Occipital lobe (tissue), 1 donor: ENCODE measurements at regions not wholly inside any gene's neighbourhood (a gene's known extent, or its start where the extent isn't known, plus 50 kb on each side); places are given as distances from the start of the nearest gene placed in this dataset.

Source experiments
- DNase-seq: peaks from one replicate; lab custom pipeline; 2025; lab: John Stamatoyannopoulos, UW

DNA sequence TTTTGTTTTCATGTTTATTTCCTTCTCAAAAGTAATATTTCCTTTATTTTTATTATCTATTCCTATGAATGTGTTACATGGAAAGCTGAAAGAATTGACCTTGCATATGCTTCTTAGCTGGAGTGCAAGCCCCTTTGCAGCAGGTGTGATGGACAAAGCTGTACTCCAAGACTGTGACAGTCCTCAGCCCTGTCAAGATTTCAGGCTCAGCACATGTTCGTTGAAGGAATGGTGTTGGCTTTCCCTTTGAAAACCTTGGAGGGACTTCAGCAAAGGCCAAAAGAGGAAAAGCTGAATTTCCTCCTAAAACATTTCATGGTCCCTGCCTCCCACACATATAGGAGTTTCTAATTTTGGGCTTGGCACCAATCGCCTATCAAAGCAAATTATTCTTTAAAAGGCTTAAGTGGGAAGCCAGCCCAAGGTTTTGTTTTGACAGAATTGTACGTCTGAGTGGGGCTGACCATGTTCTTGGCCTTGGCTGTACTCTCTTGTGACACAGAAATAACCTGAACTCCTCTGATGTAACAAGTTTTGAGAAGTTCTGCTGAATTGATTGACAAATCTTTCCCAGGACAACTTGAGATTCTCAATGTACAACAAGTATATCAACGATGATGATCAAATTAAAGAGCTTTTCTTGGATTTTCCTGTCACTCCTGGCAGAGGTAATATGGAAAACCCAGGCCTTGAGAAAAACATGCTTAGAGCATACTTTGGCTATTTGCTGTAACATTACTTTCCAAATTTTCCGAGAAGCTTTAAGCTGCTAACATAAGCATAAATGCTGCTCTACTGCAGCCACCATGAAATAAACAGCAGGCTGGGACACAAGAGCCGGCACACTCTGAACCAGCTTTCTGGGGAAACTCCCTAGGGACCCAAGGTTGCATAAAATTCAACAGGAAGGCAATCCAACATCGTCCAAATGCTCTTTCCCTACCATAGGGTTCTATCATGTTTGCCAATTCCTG, 135.7 kb upstream of the ZNF648 start:
- DNase-seq: no peak

DNA sequence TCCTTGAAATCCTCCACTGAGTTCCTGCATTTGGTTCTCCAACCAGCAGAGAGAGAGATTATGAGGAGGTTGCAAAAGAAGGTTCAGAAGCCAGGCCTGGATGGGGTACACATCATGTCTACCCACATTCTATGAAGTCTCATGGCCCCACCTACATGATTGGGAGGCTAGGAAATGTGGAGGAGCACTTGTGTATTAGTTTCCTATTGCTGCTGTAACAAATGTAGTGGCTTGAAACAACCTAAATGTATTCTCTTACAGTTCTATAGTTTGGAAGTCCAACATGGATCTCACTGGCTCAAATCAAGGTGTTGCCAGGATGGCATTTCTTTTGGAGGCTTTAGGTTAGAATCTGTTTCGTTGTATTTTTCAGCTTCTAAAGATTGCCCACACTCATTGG, 134.2 kb upstream of the ZNF648 start:
- no peak for DNase-seq

DNA sequence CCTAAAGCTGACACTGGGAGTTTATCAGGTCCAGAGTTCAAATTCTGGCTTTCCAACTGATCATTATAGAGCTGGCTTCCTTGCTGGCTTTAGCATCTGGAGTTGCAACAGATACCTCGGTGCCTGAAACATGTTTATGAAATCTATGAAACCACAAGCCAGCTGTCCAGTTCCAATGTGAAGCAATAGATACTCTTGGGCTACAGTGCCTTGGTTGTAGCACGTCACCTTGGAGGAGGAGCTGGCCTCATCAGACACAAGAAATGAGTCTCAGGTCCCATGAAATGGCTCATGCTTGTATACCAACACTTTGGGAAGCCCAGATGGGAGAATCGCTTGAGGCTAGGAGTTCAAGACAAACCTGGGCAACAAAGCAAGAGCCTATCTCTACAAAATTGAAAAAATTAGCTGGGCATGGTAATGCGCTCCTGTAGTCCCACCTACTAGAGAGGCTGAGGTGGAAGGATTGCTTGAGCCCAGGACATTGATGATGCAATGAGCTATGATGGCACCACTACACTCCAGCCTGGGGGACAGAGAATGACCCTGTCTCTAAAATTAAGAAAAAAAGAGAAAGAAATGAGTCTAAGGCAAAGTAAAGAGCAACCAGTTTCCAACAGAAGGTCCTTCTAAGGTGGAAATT, 132.5 kb upstream of the ZNF648 start:
- DNase-seq: no peak

DNA sequence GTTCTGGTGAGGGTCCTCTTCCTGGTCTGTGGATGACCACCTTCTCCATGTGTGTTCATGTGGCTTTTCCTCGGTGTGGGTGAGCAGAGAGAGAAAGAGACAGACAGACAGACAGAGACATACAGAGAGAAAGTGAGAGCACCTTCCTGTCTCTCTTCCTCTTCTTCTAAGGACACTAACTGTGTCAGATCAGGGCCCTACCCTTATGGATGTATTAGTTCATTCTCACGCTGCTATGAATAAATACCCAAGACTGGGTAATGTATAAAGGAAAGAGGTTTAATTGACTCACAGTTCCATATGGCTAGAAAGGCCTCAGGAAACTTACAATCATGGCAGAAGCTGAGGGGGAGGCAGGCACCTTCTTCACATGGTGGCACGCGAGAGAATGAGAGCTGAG, 131.5 kb upstream of the ZNF648 start:
- DNase-seq: no peak

DNA sequence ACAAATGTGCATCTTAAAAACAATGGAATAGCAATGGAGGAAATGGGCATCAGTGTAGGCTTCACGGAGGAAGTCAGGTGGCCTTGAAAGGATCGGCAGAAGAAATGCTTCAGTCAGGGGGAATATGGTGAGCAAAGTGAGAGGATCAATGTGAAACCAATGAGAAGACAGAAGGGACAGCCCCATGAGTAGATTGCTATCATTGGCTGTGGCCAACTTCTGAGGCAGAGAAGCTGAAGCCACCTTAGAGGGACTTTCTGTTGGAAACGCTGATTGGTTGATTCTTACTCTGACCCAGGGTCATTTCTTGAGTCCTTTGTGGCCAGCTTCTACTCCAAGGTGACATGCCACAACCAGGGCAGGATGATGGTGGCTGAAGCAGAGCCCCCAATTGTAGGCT, 130.7 kb upstream of the ZNF648 start:
- DNase-seq: no peak

DNA sequence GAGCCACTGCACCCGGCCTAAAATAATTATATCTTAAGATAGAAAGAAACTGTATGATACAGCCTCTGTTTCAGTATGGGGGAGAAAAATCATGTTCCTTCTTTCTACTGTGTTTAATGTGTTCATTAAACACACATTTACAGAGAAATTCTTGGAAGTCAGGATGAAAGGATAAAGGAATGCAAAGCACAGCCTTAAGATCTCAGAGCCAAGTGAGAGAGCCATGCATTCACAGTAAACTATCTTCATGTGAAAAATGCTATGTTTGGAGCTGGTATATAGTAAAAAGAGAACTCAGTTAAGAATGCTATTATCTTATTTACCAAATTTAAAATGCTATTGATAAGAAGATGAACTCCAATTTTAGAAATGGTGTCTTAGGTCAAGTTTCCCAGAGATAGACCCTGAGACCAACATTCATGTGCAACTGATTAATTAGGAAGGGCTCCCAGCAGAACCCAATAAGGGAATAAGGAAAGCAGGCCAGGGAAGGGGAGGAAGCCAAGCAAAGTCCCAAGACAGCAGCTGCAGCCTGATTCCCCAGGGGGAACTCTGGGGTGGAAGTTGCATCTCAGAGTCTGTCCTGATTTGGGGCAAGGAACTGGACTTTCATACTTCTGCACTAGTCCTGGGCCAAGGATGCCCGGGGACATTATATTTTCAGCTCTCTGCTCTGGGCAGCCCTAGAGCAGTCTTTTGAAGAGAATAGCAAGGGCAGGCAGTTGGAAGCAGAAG, 130.0 kb upstream of the ZNF648 start:
- no peak for DNase-seq

DNA sequence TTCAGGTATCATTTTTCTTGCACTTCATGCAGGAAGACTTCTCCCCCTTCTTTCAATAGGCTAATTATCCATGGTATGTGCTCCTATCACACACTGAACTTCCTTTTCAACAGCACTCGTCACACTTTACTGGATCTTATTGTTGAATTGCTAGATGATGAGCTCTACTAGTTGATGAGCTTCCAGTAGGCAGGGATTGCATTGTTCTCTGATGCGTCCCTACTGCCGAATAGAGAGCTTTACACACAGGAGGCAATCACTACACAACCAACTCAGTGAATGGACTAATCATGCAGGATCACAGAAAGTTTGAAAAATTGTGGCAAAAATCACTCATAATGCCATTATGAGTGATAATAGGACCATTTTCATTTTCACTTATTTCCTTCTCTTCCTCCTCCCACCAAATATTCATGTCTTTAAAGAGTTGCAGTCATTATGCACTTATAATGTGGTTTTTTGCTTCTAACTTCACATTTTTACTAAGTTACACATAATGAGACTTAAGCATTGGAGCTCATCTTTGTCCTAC, 128.1 kb upstream of the ZNF648 start:
- no peak for DNase-seq

DNA sequence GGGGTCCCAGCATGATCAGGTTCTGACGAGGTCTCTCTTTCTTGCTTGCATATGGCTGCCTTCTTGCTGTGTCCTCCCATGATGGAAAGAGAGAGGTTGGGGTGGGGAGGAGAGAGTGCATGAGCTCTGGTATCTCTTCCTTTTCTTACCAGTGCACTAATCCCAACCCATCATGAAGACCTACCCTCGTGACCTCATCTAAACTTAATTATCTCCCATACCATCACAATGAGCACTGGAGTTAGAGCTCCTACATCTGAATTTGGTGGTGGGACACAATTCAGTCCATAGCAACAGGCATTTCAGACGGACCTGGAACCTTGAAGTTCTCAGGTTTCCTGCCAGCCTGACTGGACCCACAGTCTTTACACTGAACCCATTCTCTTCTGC, 125.2 kb upstream of the ZNF648 start:
- no peak for DNase-seq

DNA sequence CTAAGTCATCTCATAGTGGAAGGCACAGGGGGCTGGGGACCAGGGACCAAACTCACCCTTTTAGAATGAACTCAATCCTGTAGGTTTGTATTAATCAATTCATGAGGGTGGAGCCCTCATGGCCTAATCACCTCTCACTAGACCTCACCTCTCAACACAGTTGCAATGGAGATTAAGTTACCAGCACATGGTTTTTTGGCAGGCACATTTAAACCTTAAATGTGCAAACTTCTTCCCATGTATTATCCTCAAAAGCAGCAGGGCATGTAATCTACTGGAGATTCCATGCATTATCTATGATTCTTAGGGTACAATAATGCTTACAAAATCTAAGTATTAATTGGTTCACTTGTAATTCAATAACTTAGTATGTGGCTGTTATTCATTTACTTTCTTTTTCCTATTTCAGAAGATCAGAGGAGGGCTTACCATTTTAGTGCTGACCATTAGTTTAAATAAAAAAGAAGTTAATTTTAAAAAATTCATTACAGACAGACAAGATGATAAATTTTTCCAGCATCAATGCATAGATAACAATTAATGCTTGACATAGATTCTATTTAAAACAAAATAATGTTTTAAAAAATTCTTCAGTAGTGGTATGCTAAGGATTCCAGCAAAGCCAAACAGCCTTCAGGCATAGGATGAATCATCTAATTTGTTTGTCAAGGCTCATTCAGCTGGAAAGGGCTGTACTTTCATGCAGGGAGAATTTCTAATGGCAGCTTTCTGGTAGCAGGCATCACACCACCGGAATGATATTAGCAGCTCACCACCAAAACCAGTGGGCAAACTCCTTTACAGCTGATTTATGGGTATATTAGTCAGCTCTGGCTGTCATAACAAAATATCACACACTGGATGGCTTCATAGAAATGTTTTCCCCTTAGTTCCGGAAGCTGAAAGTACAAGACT, 124.6 kb upstream of the ZNF648 start:
- no peak for DNase-seq

DNA sequence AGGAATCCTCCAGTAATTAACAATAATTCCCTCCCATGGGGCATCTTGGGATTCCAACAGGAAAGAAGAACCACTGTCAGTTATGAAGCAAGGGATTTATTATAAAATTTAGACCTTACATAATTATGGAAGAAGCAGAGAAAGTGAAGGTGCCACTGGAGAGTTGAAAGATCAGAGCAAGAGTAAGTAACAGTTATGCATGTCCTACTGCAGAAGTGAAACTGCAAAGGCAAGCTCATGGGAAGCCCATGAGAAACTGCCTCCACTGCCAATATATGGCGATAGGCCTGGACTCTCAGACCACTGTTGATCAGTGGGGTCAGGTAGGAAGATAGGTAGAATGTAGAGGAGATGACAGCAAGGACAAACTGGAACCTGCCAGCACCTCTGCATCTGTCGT, 123.6 kb upstream of the ZNF648 start:
- no peak for DNase-seq

DNA sequence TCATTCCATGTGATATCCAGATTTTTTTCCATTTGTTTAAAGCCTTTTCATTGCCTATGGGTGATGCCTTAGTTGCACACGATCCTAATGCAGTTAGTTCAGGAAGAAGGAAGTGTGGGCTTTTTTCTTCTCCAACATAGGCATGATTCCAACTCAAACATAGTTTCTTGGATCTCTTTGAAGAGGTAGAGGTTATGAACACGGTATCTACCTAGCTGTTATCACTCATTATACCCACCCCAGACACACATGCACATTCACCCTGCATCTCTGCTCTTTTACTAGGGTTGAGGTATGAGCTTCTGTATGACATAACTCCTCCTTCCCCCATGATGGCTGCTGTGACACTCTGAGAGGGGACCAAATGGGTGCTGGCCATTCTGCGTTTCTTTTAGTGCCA, 122.1 kb upstream of the ZNF648 start:
- DNase-seq: no peak

DNA sequence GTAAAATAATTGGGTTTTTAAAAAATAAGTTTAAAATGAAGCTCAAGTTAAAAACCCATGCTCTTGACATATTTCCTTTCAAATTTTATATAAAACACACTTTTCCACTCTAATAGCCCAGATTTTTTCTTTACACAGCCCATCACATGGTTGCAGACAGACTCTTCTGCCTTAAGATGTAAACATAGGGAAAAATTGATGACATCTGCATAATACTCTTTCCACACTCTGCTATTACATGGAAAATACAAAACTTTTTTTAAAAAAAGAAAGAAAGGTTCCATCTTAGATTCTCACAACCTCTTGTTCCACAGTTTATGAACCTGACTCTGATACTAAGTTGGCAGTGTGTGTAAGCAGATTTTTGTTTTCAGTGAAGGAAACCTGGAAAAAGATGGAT, 120.8 kb upstream of the ZNF648 start:
- no peak for DNase-seq

DNA sequence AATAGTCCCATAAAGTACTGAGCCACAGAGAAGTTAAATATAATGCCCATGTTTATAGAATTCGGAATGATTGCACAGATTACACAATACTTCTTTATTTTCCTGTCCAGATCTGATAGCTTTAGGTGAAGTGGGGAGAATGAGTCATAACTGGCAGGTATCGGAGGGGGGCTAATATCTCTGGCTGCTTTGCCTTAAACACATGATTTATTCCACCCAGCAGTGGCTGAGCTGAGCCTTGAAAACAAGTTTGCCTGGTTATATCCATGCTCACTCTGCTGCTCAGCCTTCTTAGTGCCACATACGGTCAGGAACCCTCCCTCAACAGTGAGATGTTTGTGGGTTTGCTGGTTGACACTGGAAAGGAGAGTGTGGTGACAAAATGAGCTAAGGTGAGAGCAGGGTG, 119.7 kb upstream of the ZNF648 start:
- DNase-seq: no peak

DNA sequence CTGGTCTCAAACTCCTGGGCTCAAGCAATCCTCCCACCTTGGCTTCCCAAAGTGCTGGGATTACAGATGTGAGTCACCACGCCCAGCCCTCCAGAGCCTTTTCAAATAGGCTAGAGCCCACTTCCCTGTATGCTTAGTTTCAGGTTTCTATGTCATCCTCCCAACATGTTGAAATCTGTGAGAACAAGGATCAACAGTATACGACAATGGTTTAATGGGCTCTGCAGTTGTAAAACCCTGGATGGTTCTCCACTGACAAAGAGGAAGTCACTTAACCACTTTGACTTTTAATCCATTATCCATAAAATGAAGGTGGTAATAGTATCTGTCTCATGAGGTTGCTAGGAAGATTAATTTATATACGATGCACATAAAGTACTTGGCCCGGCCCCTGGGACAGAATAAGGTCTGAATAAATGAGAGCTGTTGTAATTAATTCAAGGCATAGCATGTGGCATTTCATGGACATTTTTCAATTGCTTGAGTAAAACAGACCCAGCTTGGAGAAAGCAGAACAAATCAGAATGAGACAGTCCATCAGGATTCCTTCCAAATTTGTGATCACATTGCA, 113.9 kb upstream of the ZNF648 start:
- DNase-seq: no peak

DNA sequence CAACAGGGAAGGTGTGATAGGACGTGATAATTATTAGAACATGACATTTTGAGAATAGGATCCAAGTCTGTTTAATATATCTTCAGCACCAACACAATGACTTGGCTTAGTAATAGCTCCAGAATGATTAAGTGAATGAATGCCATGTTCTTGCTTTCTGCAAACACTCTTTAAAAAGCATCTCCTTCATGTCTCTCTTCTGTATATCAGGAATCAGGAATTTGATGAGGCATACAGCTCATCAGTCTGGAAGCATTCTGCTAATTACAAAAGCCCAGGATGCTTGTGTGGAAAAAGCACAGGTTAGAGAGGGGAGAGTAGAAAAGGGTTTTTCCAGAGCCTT, 113.0 kb upstream of the ZNF648 start:
- no peak for DNase-seq

DNA sequence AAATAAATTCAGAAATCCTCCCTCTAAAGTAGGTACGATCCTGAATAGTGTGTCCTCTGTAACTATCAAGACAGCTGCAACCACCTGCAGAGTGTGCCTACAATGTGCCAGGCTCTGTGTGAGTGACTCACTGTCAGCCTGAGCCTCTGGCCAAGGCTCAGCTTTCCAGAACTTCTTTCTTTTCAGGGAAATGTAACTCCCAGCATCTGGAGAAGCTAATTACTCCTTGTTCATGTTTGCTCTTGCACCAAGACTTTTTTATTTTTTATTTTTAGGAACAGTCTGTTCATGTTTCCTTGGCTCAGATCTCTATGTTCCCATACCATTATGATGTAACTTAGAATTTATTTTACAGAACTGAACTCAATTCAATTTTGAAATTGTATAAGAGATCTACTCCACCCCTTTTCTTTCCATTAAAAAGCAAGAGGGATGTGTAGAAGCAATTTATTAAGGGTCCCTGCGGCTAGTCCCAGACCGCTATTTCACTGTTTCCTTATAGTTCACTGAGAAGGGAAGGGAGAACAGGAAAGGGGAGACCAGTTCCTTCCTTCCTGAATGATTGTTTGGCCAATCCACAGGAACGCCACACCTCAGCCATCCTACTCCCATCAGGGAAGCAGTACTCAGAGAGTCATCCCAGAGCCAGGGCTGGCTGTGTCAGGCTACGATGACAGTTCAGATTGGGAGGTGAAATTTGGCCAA, 112.4 kb upstream of the ZNF648 start:
- DNase-seq: peak; percentile 60

DNA sequence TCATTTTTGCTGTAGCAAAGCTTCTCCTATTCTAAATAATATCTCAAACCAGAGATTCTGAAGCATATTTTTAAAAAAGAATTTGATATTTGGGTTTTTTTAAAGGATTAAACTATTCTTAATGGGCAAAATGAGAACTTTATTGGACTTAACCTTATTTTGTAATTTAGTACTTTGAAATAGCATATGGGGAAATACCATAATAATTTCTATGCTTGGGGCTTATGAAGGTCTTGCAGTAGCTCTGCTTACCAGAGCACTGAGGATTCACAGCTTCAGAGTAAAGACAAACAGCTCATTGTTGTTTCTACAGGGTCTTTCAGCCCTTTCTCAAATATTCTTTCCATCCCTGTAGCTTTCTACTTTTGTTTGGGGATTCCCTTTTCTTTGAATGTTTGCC, 111.2 kb upstream of the ZNF648 start:
- no peak for DNase-seq

DNA sequence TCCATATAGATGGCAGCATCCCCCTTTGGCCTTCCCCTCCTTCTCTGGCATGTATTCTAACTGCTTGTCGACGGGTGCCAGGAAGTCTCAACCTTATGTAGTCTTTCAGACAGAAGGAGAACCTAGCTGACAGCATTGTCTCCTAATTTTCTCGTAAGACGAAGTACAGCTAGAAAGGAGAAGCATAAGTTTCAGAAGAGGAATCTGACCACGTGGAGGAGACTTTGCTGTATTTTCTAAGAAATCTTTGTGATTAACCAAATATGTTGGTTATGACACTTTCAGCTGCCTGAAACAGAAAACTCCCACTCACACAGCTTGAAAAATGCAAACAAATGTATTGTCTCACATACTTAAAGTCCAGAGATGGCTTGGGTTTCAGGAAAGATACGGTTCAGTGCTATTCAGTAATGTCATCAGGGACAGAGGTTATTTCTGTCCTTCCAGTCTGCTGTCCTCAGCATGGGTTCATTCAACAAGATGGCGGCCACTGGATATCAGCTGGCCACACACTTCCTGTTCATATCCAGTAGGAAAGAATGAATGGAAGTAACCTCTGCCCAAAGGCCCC, 109.5 kb upstream of the ZNF648 start:
- DNase-seq: no peak

DNA sequence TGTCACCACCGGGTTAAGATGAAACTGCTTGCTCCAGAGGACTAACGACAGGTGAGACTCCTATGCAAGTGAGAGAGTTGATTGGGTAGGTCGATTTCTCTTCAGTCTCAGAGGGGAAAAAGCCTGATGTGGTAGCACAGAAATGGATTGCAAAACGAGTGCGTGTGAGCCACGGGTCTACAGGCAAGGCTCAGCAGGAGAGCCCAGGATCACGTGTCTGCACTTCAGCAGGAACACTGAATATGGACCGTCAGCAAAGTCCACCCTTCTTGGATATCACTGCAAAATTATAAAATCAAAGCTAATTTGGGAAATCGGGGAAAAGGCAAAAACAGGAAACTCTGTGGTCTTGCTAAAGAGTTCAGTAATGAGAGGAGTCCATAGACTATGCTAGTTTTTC, 107.7 kb upstream of the ZNF648 start:
- no peak for DNase-seq

DNA sequence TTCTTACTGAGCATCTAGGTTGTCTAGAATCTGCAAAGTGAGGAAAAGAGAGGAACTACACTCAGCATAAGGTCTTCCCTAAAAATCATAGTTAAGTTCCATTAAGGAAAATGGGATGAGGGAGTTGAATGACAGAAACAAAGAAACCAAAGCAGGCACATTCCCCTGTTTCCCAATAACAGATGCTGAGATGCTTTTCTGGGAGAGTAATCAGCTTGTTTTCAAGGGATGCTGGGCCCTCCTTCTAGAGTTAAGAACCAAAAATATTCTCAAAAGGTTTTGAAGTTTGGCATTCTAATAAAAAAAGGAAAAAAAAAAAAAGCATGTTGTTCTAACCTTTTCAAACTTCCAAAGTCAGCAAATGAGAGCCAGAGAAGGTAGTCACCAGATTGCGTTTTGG, 105.2 kb upstream of the ZNF648 start:
- no peak for DNase-seq
